GM19238 (cell line): ENCODE measurements at regions not wholly inside any gene's neighbourhood (a gene's known extent, or its start where the extent isn't known, plus 50 kb on each side); places are given as distances from the start of the nearest gene placed in this dataset.

Experiments used
- DNase-seq: peaks from one replicate; pipeline ENCODE4 v3.0.0; 2011; ENCODE audit warnings: low spot score; ENCODE audit not compliant: insufficient read length

GRCh38 chr15:70328679-70329115 lies 231.0 kb upstream of the TLE3 start:
- no peak for DNase-seq

- DNase-seq = no peak
Observed at GRCh38 chr15:70327856-70328678, 230.3 kb upstream of the TLE3 start.

GRCh38 chr15:70327328-70327855 lies 229.7 kb upstream of the TLE3 start:
- DNase-seq = no peak

- DNase-seq = no peak
Observed at GRCh38 chr15:70324001-70324974, 226.6 kb upstream of the TLE3 start.

GRCh38 chr15:70323111-70323851 lies 225.6 kb upstream of the TLE3 start:
- no peak for DNase-seq

GRCh38 chr15:70322051-70322668 lies 224.4 kb upstream of the TLE3 start:
- no peak for DNase-seq

GRCh38 chr15:70321172-70321819 lies 223.6 kb upstream of the TLE3 start:
- no peak for DNase-seq

GRCh38 chr15:70320482-70320881 lies 222.8 kb upstream of the TLE3 start:
- DNase-seq = no peak

- no peak for DNase-seq
Observed at GRCh38 chr15:70320077-70320476, 222.4 kb upstream of the TLE3 start.

GRCh38 chr15:70319466-70319865 lies 221.7 kb upstream of the TLE3 start:
- peak; percentile 55 for DNase-seq

GRCh38 chr15:70318594-70319465 lies 221.1 kb upstream of the TLE3 start:
- no peak for DNase-seq

GRCh38 chr15:70316059-70316600 lies 218.4 kb upstream of the TLE3 start:
- DNase-seq = no peak

GRCh38 chr15:70315431-70315830 lies 217.7 kb upstream of the TLE3 start:
- no peak for DNase-seq

GRCh38 chr15:70314688-70315087 lies 217.0 kb upstream of the TLE3 start:
- no peak for DNase-seq

GRCh38 chr15:70314018-70314354 lies 216.3 kb upstream of the TLE3 start:
- no peak for DNase-seq

GRCh38 chr15:70313099-70314017 lies 215.6 kb upstream of the TLE3 start:
- no peak for DNase-seq

- DNase-seq = no peak
Observed at GRCh38 chr15:70311821-70312220, 214.1 kb upstream of the TLE3 start.

- DNase-seq = no peak
Observed at GRCh38 chr15:70309716-70310115, 212.0 kb upstream of the TLE3 start.
